HG03432 (cell line): ENCODE measurements at regions not wholly inside any gene's neighbourhood (a gene's known extent, or its start where the extent isn't known, plus 50 kb on each side); places are given as distances from the start of the nearest gene placed in this dataset.

ENCODE experiments used
- ATAC-seq: cut with Tn5 transposase; IDR thresholded peaks from one replicate; pipeline ENCODE4 v1.9.1; 2021; ENCODE audit warnings: mild to moderate bottlenecking, moderate library complexity; ENCODE audit not compliant: unreplicated experiment

GRCh38 chr4:78722878-78723277, 53.3 kb upstream of the BMP2K start:
- no peak for ATAC-seq
